HUES64 (cell line): ENCODE measurements at regions not wholly inside any gene's neighbourhood (a gene's known extent, or its start where the extent isn't known, plus 50 kb on each side); places are given as distances from the start of the nearest gene placed in this dataset.

Source experiments
- H3K27ac ChIP-seq: 2 replicates; pipeline ENCODE4 v1.7.0; 2013; ENCODE audit warnings: low read depth, low read length, inconsistent platforms
- H3K27me3 ChIP-seq: 2 replicates; pipeline ENCODE4 v1.6.1; 2013; ENCODE audit warnings: mild to moderate bottlenecking, low read length; ENCODE audit not compliant: insufficient read depth
- H3K36me3 ChIP-seq: 2 replicates; pipeline ENCODE4 v1.6.1; 2013; ENCODE audit warnings: mild to moderate bottlenecking, low read length; ENCODE audit not compliant: insufficient read depth
- H3K4me1 ChIP-seq: 2 replicates; pipeline ENCODE4 v1.6.1; 2013; ENCODE audit warnings: mild to moderate bottlenecking, low read length, moderate library complexity; ENCODE audit not compliant: insufficient read depth
- H3K4me3 ChIP-seq: 2 replicates; pipeline ENCODE4 v1.5.1; 2013; ENCODE audit warnings: mild to moderate bottlenecking, low read length, moderate library complexity
- H3K9ac ChIP-seq: 2 replicates; pipeline ENCODE4 v1.6.1; 2013; ENCODE audit warnings: mild to moderate bottlenecking, low read depth, low read length
- H3K9me3 ChIP-seq: 2 replicates; pipeline ENCODE4 v1.6.1; 2013; ENCODE audit warnings: low read depth, low read length; ENCODE audit not compliant: insufficient read depth
- WGBS: fragments of 150-250, 120-280 bp; methylation state at CpG from one replicate; pipeline ENCODE4 v1.1.7; 2013; ENCODE audit warnings: missing lambda C conversion rate; 5-methylcytosine and 5-hydroxymethylcytosine counted together

DNA sequence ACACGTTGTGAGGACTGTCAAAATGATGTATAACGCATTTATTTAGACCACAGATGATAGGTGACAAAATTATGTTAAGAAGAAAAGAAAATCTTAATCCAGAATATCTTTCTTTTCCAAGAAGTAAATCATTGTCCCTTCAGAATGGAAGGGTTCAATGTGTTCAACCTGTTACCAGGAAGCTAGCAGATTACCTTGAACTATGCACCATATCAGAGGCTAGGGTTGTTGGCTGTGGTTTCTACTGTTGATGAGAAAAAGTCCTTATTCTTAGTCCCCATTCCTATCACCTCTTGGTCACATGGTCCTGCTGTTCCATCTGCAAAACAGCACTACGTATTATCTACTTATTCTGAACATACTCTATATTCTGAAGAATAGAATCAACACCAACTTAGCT, 339.5 kb upstream of the CADM1 start:
- Histone ChIP-seq H3K27ac (no peak overlapping the region), H3K4me3 (no peak overlapping the region), H3K4me1 (no peaks in the 10 kb centered on the region), H3K9me3 (no peaks in the 10 kb centered on the region), H3K27me3 (no peaks in the 10 kb centered on the region), H3K36me3 (no peaks in the 10 kb centered on the region), H3K9ac (no peak overlapping the region)
- WGBS: 87% methylated on average over 3 of the region's 3 CpGs

DNA sequence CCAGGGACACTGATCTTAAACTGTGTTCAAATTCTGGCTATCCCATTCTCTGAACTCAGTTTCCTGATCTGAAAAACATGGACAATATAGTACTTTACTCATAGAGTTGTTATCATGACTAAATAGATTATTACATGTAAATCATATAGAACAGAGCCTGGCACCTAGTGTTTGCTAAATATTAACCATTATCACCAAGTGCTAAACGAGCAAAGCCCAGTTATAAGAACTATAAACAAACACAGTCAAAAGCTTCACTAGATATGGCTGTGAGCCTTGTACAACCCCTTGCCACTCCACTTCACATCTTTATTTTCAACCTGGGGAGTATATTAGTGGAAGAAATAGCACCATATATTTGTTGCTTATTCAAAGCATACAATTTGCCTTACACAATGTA, 338.9 kb upstream of the CADM1 start:
- no peak overlapping the region for H3K9ac ChIP-seq
- no peaks in the 10 kb centered on the region for H3K36me3 ChIP-seq
- H3K27me3 ChIP-seq: no peaks in the 10 kb centered on the region
- H3K4me3 ChIP-seq: no peak overlapping the region
- no peaks in the 10 kb centered on the region for H3K4me1 ChIP-seq
- 91% methylated on average over 1 of the region's 1 CpG for WGBS
- no peak overlapping the region for H3K27ac ChIP-seq
- H3K9me3 ChIP-seq: no peaks in the 10 kb centered on the region

DNA sequence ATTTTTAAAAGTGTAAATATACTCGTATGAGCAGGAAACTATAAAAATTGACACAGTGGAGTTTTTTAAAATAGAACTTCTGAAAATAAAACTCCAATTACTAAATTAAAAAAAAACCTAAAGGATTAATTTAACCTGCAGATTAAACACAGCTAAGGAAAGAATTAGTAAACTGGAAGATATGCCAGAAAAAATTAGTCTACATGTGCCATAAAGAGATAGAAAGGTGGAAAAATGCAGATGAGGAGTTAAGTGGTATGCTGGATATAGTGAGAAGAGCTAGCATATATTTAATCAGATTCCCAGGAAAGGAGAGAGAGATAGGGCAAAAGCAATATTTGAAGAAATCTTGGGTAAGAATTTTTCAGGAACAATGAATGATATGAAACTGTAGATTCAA, 315.8 kb upstream of the CADM1 start:
- Histone ChIP-seq H3K9me3 (peaks cover 16% of the 10 kb centered on the region), H3K4me3 (no peak overlapping the region), H3K36me3 (no peaks in the 10 kb centered on the region), H3K4me1 (peaks cover 13% of the 10 kb centered on the region), H3K27me3 (no peaks in the 10 kb centered on the region), H3K27ac (no peak overlapping the region), H3K9ac (no peak overlapping the region)
- no CpG with 5 or more reads among the region's 1 CpG for WGBS

DNA sequence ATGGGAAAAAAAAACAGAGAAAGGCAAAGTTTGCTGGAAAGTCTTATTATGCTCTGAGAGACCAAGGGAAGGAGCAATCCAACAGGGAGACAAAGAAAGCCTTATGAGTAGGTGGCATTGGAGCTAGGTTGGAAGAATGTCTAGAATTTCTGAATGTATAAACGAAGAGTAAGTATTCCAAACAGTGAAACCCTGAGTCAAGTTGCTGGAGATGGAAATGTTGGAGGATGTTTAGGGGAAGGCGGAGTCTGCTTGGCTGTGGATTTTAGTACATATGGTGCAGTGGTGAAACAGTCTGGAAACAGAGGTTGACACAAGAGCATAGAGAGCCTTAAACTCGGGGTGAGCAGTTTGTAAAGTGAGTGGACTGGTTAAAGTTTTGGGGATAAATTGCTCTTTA, 314.8 kb upstream of the CADM1 start:
- Histone ChIP-seq H3K36me3 (no peaks in the 10 kb centered on the region), H3K9me3 (peaks cover 16% of the 10 kb centered on the region), H3K4me3 (no peak overlapping the region), H3K27me3 (no peaks in the 10 kb centered on the region), H3K9ac (no peak overlapping the region), H3K27ac (no peak overlapping the region), H3K4me1 (peaks cover 13% of the 10 kb centered on the region)
- 94% methylated on average over 3 of the region's 3 CpGs for WGBS

DNA sequence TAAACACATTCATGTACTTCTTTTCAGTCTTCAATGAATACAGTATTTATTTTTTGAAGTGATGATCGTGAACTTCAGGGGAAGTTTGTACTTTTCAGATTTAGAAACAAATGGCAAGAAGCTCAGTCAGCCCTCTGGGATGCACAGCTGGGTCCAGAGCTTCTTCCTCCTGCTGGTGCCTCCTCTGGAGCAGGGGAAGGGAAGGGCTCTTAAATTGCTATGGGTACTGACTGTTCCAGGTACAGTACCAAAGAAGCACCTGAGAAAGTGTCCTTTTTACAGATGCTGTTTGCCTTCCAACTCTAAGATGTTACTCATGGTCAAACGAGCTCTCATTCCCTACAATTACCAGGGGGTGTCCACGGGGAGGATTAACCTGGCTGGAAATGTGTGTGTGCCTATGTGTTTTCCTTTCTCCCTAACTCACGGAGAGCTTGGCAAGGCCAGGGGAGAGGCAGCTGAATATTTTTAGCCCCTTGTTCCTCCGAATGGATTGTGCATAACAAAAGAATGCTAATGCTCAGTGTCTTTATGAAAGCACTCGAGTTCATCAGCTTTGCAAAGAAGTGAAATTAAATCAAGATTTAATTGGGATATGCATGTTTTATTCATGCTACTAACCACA, 313.7 kb upstream of the CADM1 start:
- Histone ChIP-seq H3K9ac (no peak overlapping the region), H3K4me3 (no peak overlapping the region), H3K27ac (no peak overlapping the region), H3K9me3 (peaks cover 16% of the 10 kb centered on the region), H3K27me3 (no peaks in the 10 kb centered on the region), H3K4me1 (peaks cover 13% of the 10 kb centered on the region), H3K36me3 (no peaks in the 10 kb centered on the region)
- WGBS: 30% methylated on average over 6 of the region's 6 CpGs

DNA sequence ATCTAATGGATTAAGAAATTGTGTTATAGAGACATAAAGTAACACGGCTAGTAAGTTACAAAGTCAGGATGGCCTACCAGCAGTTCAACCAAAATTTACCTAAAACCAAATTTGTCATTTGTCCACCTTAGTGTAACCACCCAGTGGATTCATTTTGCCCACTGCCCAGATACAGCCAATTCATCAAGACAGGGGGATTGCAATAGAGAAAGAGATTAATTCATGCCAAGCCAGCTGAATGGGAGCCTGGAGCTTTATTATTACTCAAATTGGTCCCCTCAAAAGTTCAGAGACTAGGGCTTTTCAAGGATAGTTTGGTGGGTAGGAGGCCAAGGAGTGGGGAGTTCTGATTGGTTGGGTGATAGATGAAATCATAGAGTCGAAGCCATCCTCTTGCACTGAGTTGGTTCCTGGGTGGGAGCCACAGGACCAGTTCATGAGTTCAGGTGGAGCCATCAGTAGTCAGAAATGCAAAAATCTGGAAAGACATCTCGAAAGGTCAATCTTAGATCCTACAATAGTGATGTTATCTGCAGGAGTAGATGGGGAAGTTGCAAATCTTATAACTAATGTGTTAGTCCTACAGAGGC, 304.2 kb upstream of the CADM1 start:
- Histone ChIP-seq H3K9ac (no peak overlapping the region), H3K4me1 (no peaks in the 10 kb centered on the region)
- WGBS: 83% methylated on average over 3 of the region's 3 CpGs

DNA sequence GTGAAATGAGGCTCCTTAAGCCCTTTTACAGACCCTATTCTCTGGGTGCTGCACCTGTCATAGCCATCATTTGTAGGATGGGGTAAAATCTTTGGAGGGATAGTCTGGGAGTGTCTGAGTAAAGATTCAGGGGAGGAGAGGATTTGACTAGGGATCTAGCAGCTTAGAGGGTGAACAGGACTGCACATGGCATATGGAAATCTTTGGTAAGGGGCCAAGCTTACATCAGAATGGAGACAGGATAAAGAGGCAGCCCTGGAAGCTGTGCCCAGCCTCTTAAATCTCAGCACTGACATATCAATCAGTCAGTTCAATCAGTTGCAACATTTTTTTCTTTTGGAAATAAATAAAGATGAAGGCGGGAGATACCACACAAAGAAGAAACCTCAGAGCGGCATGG, 301.8 kb upstream of the CADM1 start:
- Histone ChIP-seq H3K36me3 (no peaks in the 10 kb centered on the region), H3K27ac (no peak overlapping the region), H3K27me3 (no peaks in the 10 kb centered on the region), H3K4me3 (no peak overlapping the region), H3K4me1 (no peaks in the 10 kb centered on the region), H3K9ac (no peak overlapping the region), H3K9me3 (peaks cover 12% of the 10 kb centered on the region; the same call in 1 of the 2 replicates)
- 94% methylated on average over 2 of the region's 2 CpGs for WGBS

More for the DNA sequence above, 304.2 kb upstream of the CADM1 start:
- H3K4me3 ChIP-seq: no peak overlapping the region
- H3K36me3 ChIP-seq: no peaks in the 10 kb centered on the region
- H3K27ac ChIP-seq: no peak overlapping the region
- H3K9me3 ChIP-seq: peaks cover 12% of the 10 kb centered on the region; the same call in 1 of the 2 replicates
- H3K27me3 ChIP-seq: no peaks in the 10 kb centered on the region

DNA sequence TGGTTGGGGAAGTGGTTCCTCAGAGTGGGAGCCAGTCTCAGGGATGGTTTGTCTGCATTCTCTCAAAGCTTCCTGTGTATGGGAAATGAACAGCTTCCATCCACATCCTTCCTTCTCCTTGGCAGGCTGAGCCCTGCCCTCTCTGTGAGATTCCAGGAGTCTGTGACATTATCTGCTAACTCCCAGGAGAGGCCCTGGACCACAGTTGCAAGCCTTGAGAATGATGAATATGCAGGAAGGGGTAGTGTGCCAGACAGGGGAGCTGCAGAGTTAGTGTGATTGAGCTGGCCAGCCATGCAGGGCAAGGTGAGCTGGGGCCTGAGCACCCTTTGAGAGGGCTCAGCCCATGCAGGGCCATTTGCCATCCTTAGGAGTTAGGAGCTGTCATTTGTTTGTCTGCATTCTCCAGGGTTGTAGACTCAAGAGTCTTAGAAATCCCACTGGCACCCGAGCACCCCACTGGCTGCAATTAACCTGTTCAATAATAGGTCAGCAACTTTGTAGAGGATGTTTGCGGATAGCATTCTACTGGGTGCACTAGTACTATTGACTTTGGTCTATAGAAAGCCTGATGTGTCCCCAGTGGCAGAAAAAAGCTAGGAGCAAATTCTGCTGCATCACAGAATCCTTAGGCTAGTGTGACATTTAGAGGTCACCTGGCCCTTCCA, 299.0 kb upstream of the CADM1 start:
- Histone ChIP-seq H3K9me3 (no peaks in the 10 kb centered on the region; the same call in 1 of the 2 replicates), H3K36me3 (no peaks in the 10 kb centered on the region), H3K27ac (no peak overlapping the region), H3K4me1 (no peaks in the 10 kb centered on the region), H3K4me3 (no peak overlapping the region), H3K9ac (no peak overlapping the region), H3K27me3 (no peaks in the 10 kb centered on the region)
- 92% methylated on average over 2 of the region's 2 CpGs for WGBS

DNA sequence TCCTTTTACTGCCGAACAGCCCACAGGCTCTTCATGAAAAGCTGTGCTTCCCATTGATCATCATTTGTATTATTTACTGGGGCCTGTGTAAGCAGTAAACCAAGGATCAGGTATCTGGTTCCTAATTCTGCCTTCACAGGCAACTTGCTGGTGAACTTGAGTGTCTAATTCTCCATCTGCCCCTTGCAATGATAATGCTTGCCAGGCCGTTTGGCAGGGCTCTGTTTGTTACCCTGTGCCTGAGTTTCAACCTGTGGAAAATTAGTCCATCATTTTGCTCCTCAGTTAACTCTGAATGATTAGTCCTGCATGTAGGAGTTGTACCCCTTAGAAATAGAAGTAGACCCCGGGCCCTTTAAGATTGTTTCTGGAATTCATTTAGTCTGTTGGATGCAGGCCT, 298.4 kb upstream of the CADM1 start:
- no peaks in the 10 kb centered on the region; the same call in 1 of the 2 replicates for H3K9me3 ChIP-seq
- no peak overlapping the region for H3K27ac ChIP-seq
- H3K36me3 ChIP-seq: no peaks in the 10 kb centered on the region
- WGBS: 92% methylated on average over 3 of the region's 3 CpGs
- H3K4me3 ChIP-seq: no peak overlapping the region
- no peaks in the 10 kb centered on the region for H3K27me3 ChIP-seq
- H3K4me1 ChIP-seq: no peaks in the 10 kb centered on the region
- no peak overlapping the region for H3K9ac ChIP-seq

DNA sequence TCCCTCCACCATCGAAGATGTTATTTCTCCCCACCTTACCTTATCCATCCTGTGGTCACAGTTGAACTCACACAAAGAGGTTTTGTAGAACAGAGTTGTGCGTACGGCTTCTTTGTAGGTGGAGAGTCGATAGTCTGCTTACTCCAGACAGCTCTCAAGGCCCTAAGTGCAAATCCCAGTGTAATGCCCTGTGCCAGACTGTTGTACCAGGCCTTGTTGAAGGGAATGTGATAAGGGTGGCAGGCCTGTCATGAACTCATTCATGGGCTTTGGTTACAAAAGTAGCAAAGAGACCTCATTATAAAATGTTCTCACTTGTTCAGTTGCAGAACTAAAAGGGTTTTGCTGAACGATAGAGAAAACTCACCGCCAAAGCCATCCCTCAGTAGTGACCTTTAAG, 288.7 kb upstream of the CADM1 start:
- H3K36me3 ChIP-seq: no peaks in the 10 kb centered on the region
- H3K4me3 ChIP-seq: no peak overlapping the region
- WGBS: 99% methylated on average over 6 of the region's 6 CpGs
- no peaks in the 10 kb centered on the region for H3K27me3 ChIP-seq
- H3K9ac ChIP-seq: no peak overlapping the region
- H3K27ac ChIP-seq: no peak overlapping the region
- H3K9me3 ChIP-seq: no peaks in the 10 kb centered on the region
- no peaks in the 10 kb centered on the region for H3K4me1 ChIP-seq

DNA sequence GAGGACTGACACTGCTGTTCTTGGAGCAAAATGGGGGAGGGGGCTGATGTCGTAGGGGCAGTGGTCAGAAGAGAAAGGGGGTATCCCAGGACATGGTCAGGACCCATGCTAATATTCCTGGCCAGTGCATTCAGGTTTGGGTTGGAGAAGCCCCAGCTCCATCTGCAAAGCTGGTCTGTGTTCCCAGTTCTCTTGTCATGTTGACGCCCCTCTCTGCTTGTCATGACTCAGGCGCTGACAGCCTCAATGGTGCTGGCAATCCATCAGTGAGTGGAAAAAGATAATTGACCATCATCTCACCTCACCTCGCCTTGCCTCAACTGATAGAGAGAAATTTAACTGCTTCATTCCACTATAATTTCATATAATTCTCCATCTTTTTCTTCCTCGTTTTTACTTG, 283.1 kb upstream of the CADM1 start:
- Histone ChIP-seq H3K4me1 (no peaks in the 10 kb centered on the region), H3K36me3 (no peaks in the 10 kb centered on the region), H3K27me3 (no peaks in the 10 kb centered on the region), H3K27ac (no peak overlapping the region), H3K9ac (no peak overlapping the region), H3K9me3 (no peaks in the 10 kb centered on the region), H3K4me3 (no peak overlapping the region)
- WGBS: 86% methylated on average over 4 of the region's 5 CpGs
